Activated naive CD4-positive, alpha-beta T cell treated with anti-CD3 and anti-CD28 coated beads, Interleukin-2, amount 50 U/mL, for 24 hours (primary cell): ENCODE measurements at regions not wholly inside any gene's neighbourhood (a gene's known extent, or its start where the extent isn't known, plus 50 kb on each side); places are given as distances from the start of the nearest gene placed in this dataset.

Experiments used
- H3K27ac Mint-ChIP-seq: one replicate; pipeline ENCODE4 v1.8.0; 2021; ENCODE audit warnings: mild to moderate bottlenecking, mixed read lengths
- H3K27me3 Mint-ChIP-seq: one replicate; pipeline ENCODE4 v1.8.0; 2021; ENCODE audit warnings: mixed read lengths
- H3K36me3 Mint-ChIP-seq: one replicate; pipeline ENCODE4 v1.8.0; 2021; ENCODE audit warnings: mixed read lengths
- H3K4me1 Mint-ChIP-seq: one replicate; pipeline ENCODE4 v1.8.0; 2021; ENCODE audit warnings: mixed read lengths
- H3K4me3 Mint-ChIP-seq: one replicate; pipeline ENCODE4 v1.8.0; 2021; ENCODE audit warnings: mild to moderate bottlenecking, mixed read lengths
- H3K9me3 Mint-ChIP-seq: one replicate; pipeline ENCODE4 v1.8.0; 2021; ENCODE audit warnings: mixed read lengths

- H3K4me3 Mint-ChIP-seq = no peak overlapping the region
- peaks cover 1% of the 10 kb centered on the region for H3K27me3 Mint-ChIP-seq
- no peaks in the 10 kb centered on the region for H3K4me1 Mint-ChIP-seq
- no peaks in the 10 kb centered on the region for H3K36me3 Mint-ChIP-seq
- peaks cover 4% of the 10 kb centered on the region for H3K9me3 Mint-ChIP-seq
- no peak overlapping the region for H3K27ac Mint-ChIP-seq
Observed at GRCh38 chr1:82995951-82996350, 1003.0 kb downstream of the TTLL7 start.

- Mint-ChIP-seq H3K36me3 (no peaks in the 10 kb centered on the region), H3K4me1 (no peaks in the 10 kb centered on the region), H3K27ac (no peak overlapping the region), H3K4me3 (no peak overlapping the region), H3K27me3 (peaks cover 1% of the 10 kb centered on the region), H3K9me3 (peaks cover 4% of the 10 kb centered on the region)
Observed at GRCh38 chr1:82994616-82995263, 1004.2 kb downstream of the TTLL7 start.

- Mint-ChIP-seq H3K36me3 (no peaks in the 10 kb centered on the region), H3K4me1 (no peaks in the 10 kb centered on the region), H3K4me3 (no peak overlapping the region), H3K27me3 (peaks cover 4% of the 10 kb centered on the region), H3K27ac (no peak overlapping the region), H3K9me3 (peaks cover 4% of the 10 kb centered on the region)
Observed at GRCh38 chr1:82991569-82991968, 1007.4 kb downstream of the TTLL7 start.

GRCh38 chr1:82979593-82980236, 1019.2 kb downstream of the TTLL7 start:
- H3K27me3 Mint-ChIP-seq = peaks cover 11% of the 10 kb centered on the region
- H3K9me3 Mint-ChIP-seq = no peaks in the 10 kb centered on the region
- H3K4me1 Mint-ChIP-seq = peaks cover 4% of the 10 kb centered on the region
- no peaks in the 10 kb centered on the region for H3K36me3 Mint-ChIP-seq
- no peak overlapping the region for H3K4me3 Mint-ChIP-seq
- H3K27ac Mint-ChIP-seq = no peak overlapping the region

GRCh38 chr1:82978461-82979324, 1020.2 kb downstream of the TTLL7 start:
- Mint-ChIP-seq H3K36me3 (no peaks in the 10 kb centered on the region), H3K9me3 (no peaks in the 10 kb centered on the region), H3K27ac (no peak overlapping the region), H3K4me1 (peaks cover 4% of the 10 kb centered on the region), H3K4me3 (no peak overlapping the region), H3K27me3 (peaks cover 11% of the 10 kb centered on the region)

- no peak overlapping the region for H3K4me3 Mint-ChIP-seq
- H3K27me3 Mint-ChIP-seq = peaks cover under 1% of the 10 kb centered on the region
- H3K9me3 Mint-ChIP-seq = no peaks in the 10 kb centered on the region
- H3K36me3 Mint-ChIP-seq = no peaks in the 10 kb centered on the region
- H3K4me1 Mint-ChIP-seq = no peaks in the 10 kb centered on the region
- H3K27ac Mint-ChIP-seq = no peak overlapping the region
Observed at GRCh38 chr1:82972841-82973553, 1025.9 kb downstream of the TTLL7 start.

- no peaks in the 10 kb centered on the region for H3K9me3 Mint-ChIP-seq
Observed at GRCh38 chr1:82969340-82969739, 1029.6 kb downstream of the TTLL7 start.

GRCh38 chr1:82962658-82963057, 1036.3 kb downstream of the TTLL7 start:
- Mint-ChIP-seq H3K36me3 (no peaks in the 10 kb centered on the region), H3K9me3 (no peaks in the 10 kb centered on the region), H3K4me1 (no peaks in the 10 kb centered on the region), H3K27ac (no peak overlapping the region), H3K27me3 (no peaks in the 10 kb centered on the region), H3K4me3 (no peak overlapping the region)

More at GRCh38 chr1:82969340-82969739, 1029.6 kb downstream of the TTLL7 start:
- H3K36me3 Mint-ChIP-seq = no peaks in the 10 kb centered on the region
- no peak overlapping the region for H3K4me3 Mint-ChIP-seq
- H3K27me3 Mint-ChIP-seq = no peaks in the 10 kb centered on the region
- no peaks in the 10 kb centered on the region for H3K4me1 Mint-ChIP-seq
- H3K27ac Mint-ChIP-seq = no peak overlapping the region

GRCh38 chr1:82950606-82951200, 1048.2 kb downstream of the TTLL7 start:
- Mint-ChIP-seq H3K4me3 (no peak overlapping the region), H3K27me3 (no peaks in the 10 kb centered on the region), H3K4me1 (no peaks in the 10 kb centered on the region), H3K27ac (no peak overlapping the region), H3K36me3 (no peaks in the 10 kb centered on the region), H3K9me3 (no peaks in the 10 kb centered on the region)

- Mint-ChIP-seq H3K27ac (no peak overlapping the region), H3K9me3 (no peaks in the 10 kb centered on the region), H3K27me3 (no peaks in the 10 kb centered on the region), H3K36me3 (no peaks in the 10 kb centered on the region), H3K4me1 (no peaks in the 10 kb centered on the region), H3K4me3 (no peak overlapping the region)
Observed at GRCh38 chr1:82948386-82948785, 1050.5 kb downstream of the TTLL7 start.

GRCh38 chr1:82947278-82947677, 1051.7 kb downstream of the TTLL7 start:
- Mint-ChIP-seq H3K36me3 (no peaks in the 10 kb centered on the region), H3K4me1 (no peaks in the 10 kb centered on the region), H3K9me3 (no peaks in the 10 kb centered on the region), H3K27ac (no peak overlapping the region), H3K27me3 (peaks cover 2% of the 10 kb centered on the region), H3K4me3 (no peak overlapping the region)

- no peaks in the 10 kb centered on the region for H3K36me3 Mint-ChIP-seq
- no peak overlapping the region for H3K4me3 Mint-ChIP-seq
- H3K27ac Mint-ChIP-seq = no peak overlapping the region
- H3K4me1 Mint-ChIP-seq = no peaks in the 10 kb centered on the region
- H3K27me3 Mint-ChIP-seq = peaks cover 2% of the 10 kb centered on the region
- H3K9me3 Mint-ChIP-seq = no peaks in the 10 kb centered on the region
Observed at GRCh38 chr1:82946096-82946605, 1052.8 kb downstream of the TTLL7 start.

GRCh38 chr1:82944822-82945221, 1054.1 kb downstream of the TTLL7 start:
- no peaks in the 10 kb centered on the region for H3K4me1 Mint-ChIP-seq
- no peaks in the 10 kb centered on the region for H3K36me3 Mint-ChIP-seq
- H3K27me3 Mint-ChIP-seq = peaks cover 2% of the 10 kb centered on the region
- no peak overlapping the region for H3K4me3 Mint-ChIP-seq
- H3K27ac Mint-ChIP-seq = no peak overlapping the region
- no peaks in the 10 kb centered on the region for H3K9me3 Mint-ChIP-seq

- Mint-ChIP-seq H3K36me3 (no peaks in the 10 kb centered on the region), H3K27ac (no peak overlapping the region), H3K27me3 (peaks cover 1% of the 10 kb centered on the region), H3K4me1 (peaks cover 4% of the 10 kb centered on the region), H3K9me3 (peaks cover 6% of the 10 kb centered on the region), H3K4me3 (no peak overlapping the region)
Observed at GRCh38 chr1:82934074-82934473, 1064.9 kb downstream of the TTLL7 start.

- peaks cover 1% of the 10 kb centered on the region for H3K27me3 Mint-ChIP-seq
- H3K4me3 Mint-ChIP-seq = no peak overlapping the region
- H3K4me1 Mint-ChIP-seq = peaks cover 4% of the 10 kb centered on the region
- no peaks in the 10 kb centered on the region for H3K36me3 Mint-ChIP-seq
- H3K27ac Mint-ChIP-seq = no peak overlapping the region
- H3K9me3 Mint-ChIP-seq = peaks cover 6% of the 10 kb centered on the region
Observed at GRCh38 chr1:82932727-82933126, 1066.2 kb downstream of the TTLL7 start.
